Posterior vena cava (tissue), 2 donors: ENCODE measurements at regions not wholly inside any gene's neighbourhood (a gene's known extent, or its start where the extent isn't known, plus 50 kb on each side); places are given as distances from the start of the nearest gene placed in this dataset.

Source experiments
- DNase-seq: peaks from one replicate; pipeline ENCODE4 v3.0.0-alpha.2; 2020; ENCODE audit warnings: low spot score
- intact Hi-C, 2 donors: fragments of 100-400 bp; cut with DNase I; formaldehyde crosslinking; loops; one replicate each; pipeline versions ENCODE4 v1.14.1 to v1.14.2; 2022 to 2023
- donor health status: DM: yes; HTN: yes; CAD: no.
- donor health status: DM: yes; HTN: yes; CAD: no.

- intact Hi-C loops: no loop called here
- DNase-seq: no peak
Measured at GRCh38 chr2:37849911-37850310, 75.2 kb upstream of the RMDN2 start.

DNA sequence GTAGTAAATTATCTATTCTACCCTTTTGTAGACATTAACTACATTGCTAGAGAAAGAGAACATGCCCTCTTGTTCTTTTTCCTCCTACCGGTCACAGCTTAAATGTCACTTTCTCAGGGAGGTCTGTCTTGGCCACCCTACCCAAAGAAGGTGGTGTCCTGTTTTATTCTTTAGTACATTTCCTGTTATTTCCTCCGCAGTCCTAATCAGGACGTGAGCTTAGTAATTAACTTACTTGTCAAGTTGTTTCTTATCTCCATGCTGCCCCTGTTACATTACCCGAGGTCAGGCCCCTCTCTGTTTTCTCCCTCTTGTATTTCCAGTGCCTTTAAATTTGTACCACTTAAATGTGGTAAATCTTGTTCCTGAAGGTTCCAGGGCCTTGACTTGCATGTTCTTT is 73.7 kb upstream of the RMDN2 start:
- no peak for DNase-seq
- intact Hi-C loops: no loop called here

DNA sequence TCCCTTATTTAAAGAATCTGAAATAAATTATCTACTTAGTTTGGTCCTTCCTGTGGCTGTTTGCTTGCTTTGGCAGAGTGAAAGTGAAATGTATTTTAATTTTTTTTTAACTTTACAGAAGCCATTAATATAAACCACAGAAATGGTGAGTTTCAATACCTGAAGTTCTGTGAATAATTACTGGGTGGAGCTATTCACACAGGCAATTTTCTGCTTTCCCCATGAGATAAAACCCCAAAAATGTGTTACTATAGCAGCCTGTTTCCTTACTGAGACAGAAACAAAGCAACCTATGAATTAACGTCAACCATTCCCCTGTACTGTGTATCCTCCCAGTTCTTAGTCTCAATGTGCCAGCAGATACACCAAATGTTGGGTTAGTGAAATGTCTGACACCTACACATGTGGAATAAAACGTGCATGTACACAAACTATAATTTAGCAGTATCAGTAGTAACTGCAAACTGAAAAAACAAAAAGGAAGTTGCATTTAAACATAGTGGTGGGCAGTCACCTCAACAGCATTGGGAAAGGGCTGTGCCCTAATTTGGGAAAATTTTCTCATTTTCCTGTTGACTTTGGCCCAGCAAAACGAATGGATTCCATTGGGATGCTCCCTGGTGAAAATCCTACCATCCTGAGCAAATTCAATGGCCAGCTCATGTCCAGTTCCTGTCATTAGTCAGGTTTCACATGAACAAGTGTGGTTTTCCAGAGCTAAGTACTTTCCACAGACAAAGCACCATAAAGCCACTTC is 73.1 kb upstream of the RMDN2 start:
- intact Hi-C loops: no loop called here
- no peak for DNase-seq

DNA sequence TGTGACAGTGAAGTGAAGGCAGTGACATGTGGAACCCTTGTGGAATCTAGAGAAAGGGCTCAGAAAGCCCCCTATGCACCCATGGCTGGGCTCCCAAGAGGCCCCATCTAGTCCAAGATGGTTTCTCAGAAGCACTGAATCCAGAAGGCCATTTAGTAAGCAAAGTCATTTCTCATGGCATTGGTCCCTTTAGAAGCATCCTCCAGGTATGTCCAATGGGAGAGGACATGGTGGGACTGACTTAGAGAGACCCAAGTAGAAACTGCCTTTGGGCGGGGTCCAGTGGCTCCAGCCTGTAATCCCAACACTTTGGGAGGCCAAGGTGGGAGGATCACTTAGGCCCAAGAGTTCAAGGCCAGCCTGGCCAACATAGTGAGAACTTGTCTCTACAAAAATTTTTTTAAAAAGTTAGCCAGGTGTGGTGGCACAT is 72.5 kb upstream of the RMDN2 start:
- no peak for DNase-seq
- intact Hi-C loops: no loop called here

- no peak for DNase-seq
- intact Hi-C loops: no loop called here
Measured at GRCh38 chr2:37854676-37855282, 70.3 kb upstream of the RMDN2 start.

DNA sequence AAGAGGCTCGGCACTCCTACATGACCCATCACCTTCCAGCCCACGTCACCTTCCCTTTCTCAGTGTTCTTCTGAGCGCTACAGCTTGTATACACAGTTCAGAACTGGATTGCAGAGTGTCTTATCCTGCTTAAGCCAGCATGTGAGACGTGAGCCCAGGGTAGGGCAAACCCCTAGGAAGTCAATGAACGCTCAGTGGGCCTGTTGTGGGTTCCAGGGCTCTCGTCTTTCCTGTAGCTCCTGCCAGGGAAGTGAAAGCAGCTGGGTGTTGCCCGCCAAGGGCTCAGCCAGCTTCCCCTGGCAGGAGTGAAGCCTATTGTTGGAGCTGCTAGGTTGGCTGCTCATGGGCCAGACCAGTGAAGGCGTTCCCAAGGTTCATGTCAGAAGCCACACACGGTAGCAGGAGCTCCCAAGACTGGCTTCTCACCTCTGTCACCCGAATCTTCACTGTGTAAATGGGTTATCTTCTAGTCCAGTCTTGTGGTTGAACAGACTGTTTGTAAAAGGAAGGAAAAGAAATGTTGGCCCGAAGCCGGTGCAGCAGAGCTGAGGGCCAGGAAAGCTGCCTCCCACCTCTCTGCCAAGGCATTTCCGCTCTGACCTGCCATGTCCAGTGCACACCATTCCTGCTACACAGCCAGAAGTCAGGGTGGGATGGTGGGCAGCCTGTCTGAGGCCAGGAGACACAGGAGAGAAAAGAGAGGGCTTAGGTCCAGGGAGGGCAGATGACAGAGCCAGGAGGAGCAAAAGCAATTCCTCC is 69.6 kb upstream of the RMDN2 start:
- intact Hi-C loops: no loop called here
- DNase-seq: no peak

DNA sequence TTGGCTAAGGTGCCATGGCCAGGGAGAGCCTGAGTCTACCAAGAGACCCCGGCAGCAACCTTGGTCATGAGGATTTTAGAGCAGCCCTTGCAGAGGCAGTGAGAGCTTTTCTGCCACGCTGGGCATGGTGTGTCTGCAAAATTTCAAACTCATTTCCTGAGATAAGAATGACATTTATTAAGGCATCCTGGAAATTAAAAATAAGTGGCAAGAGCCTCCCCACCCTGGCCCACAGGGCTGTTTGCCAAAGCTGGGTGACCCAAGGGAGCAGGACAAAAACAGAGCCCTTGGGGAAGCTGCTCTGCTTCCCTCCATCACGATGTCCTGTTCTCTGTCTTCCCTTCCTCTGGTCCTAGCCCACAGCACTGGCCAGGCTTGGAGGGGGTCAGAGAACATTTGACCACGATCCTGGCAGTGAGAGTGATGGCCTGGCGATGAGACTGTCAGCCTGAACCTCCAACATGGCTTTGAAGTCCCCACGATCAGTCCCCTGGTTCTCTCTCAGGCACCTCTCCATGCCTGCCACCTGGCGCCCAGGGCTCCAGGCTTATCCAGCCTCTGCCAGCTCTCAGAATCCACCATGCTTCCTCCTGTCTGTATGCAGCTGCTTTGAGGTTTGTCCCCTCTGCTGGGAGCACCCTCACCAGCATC is 68.9 kb upstream of the RMDN2 start:
- intact Hi-C loops: no loop called here
- no peak for DNase-seq

GRCh38 chr2:37857575-37858399 is 67.3 kb upstream of the RMDN2 start:
- no peak for DNase-seq
- intact Hi-C loops: no loop called here

- no peak for DNase-seq
- intact Hi-C loops: no loop called here
Measured at GRCh38 chr2:37858400-37858711, 66.7 kb upstream of the RMDN2 start.

DNA sequence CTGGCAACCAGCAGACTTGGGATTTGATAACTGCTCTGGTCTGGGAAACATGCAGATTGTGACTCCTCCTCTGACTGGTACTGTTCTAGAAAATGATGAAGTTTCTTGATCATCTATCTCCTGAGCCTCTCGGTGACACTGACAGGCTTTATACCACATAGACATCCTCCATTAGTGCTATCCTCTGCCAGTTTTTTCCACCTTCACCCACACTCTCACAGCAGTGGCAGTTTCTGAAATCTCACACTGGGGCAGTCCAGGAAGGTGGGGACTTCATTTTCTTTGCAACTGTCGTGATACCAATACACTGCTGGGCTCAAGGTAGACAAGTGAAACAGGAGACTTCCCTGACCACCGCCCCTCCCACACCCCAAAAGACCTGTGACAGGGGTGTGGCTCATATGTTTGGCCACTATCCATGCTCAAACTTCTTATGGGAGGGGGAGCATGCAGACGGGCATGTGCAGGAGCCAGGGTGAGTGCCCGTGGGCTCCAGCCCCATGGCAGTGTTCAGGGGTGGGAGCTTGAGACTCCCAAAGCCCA is 66.3 kb upstream of the RMDN2 start:
- intact Hi-C loops: no loop called here
- no peak for DNase-seq

GRCh38 chr2:37862620-37863019 is 62.5 kb upstream of the RMDN2 start:
- no peak for DNase-seq
- intact Hi-C loops: no loop called here

GRCh38 chr2:37864217-37864616 is 60.9 kb upstream of the RMDN2 start:
- intact Hi-C loops: no loop called here
- DNase-seq: no peak

DNA sequence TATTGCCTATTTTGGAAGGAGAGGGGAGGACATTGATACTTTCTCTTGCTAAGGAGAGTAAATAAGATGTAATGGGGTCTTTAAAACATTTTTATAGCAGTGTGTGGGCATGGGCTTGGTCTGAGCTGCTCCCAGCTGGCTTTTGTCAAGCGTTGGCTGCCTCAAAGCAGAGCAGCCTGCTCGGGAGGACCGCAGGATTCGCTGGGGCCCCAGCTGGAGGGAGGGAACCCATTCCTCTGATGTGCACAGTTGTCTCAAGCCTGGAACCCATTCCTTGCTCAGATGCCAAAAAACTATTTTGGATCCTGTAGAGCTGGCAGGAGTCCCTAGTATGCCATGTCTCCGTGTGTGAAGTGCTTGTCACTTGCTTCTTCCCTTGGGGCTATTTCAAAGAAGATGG is 59.4 kb upstream of the RMDN2 start:
- intact Hi-C loops: no loop called here
- DNase-seq: no peak

DNA sequence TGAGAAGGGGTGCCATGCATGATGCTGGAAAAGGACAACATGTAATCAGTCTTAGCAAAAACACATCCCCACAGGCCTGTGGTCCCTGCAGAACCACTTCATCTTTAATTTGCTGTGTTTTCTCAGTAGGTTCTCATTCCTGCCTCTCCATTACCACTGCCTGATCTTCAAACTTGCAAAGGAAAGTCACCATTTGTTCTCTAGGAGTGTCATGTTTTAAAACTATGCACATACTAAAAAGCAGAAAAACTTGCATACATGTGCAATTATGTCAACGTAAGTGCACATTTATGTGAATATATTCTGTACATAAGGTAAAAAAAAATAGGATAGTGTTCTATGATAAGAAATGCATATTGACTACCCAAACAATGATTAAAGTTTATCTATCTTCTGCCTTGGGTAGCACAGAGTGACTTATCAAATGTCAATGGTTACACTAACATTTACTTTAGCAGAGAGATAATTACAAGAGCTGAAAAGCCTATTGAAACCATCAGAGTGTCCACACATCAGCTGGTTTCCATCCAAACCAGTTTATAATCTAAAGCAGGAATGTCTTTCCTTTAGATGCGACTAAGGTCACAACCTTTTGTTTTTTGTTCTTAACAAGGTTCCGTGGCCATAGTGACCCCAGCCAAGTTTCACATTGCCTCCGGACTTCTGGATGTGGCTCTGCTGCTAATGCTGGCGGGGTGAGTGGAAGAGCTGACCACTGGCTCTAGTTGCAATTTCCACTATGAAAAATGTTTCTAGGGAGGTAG is 58.7 kb upstream of the RMDN2 start:
- DNase-seq: no peak
- intact Hi-C loops: no loop called here

GRCh38 chr2:37867166-37867565 is 57.9 kb upstream of the RMDN2 start:
- intact Hi-C loops: no loop called here
- no peak for DNase-seq

- intact Hi-C loops: no loop called here
- DNase-seq: no peak
Measured at GRCh38 chr2:37868866-37869265, 56.2 kb upstream of the RMDN2 start.

GRCh38 chr2:37869304-37869703 is 55.8 kb upstream of the RMDN2 start:
- DNase-seq: no peak
- intact Hi-C loops: no loop called here

- no peak for DNase-seq
- intact Hi-C loops: loop anchor here in 1 of 2 donors (10.0 kb wide), 1 partner anchor 455 kb away; no protein-coding TSS in a partner anchor
Measured at GRCh38 chr2:37869771-37870170, 55.3 kb upstream of the RMDN2 start.
